Parathyroid adenoma (tissue), 2 donors: ENCODE measurements at regions not wholly inside any gene's neighbourhood (a gene's known extent, or its start where the extent isn't known, plus 50 kb on each side); places are given as distances from the start of the nearest gene placed in this dataset.

Experiments
- H2AFZ ChIP-seq: fragments of 300-600 bp; sonication (generic); one replicate; pipeline ENCODE4 v1.7.0; 2017; ENCODE audit warnings: antibody characterized with exemption, mild to moderate bottlenecking
- H3K27ac ChIP-seq: fragments of 300-600 bp; sonication (generic); one replicate; pipeline ENCODE4 v1.7.0; 2017
- H3K27me3 ChIP-seq: fragments of 300-600 bp; sonication (generic); one replicate; pipeline ENCODE4 v1.7.0; 2017; ENCODE audit warnings: low read length; ENCODE audit not compliant: control insufficient read depth, insufficient read depth
- H3K36me3 ChIP-seq: fragments of 300-600 bp; sonication (generic); one replicate; pipeline ENCODE4 v1.7.0; 2017; ENCODE audit warnings: low read length; ENCODE audit not compliant: control insufficient read depth, insufficient read depth
- H3K4me1 ChIP-seq: fragments of 300-600 bp; sonication (generic); one replicate; pipeline ENCODE4 v1.7.0; 2017; ENCODE audit warnings: control low read depth
- H3K4me2 ChIP-seq: fragments of 300-600 bp; sonication (generic); one replicate; pipeline ENCODE4 v1.7.0; 2017; ENCODE audit warnings: low read length
- H3K4me3 ChIP-seq: fragments of 300-600 bp; sonication (generic); one replicate; pipeline ENCODE4 v1.7.0; 2017; ENCODE audit warnings: low read depth, low read length
- H3K79me2 ChIP-seq: fragments of 300-600 bp; sonication (generic); one replicate; pipeline ENCODE4 v1.7.0; 2017; ENCODE audit warnings: control low read depth
- H3K9ac ChIP-seq: fragments of 300-600 bp; sonication (generic); one replicate; pipeline ENCODE4 v1.7.0; 2017; ENCODE audit warnings: mild to moderate bottlenecking
- H3K9me3 ChIP-seq: fragments of 300-600 bp; sonication (generic); one replicate; pipeline ENCODE4 v1.7.0; 2017; ENCODE audit warnings: low read length; ENCODE audit not compliant: control insufficient read depth
- TF ChIP-seq, protein P1 (sequence below): fragments of 300-600 bp; sonication (generic); IDR thresholded peaks from one replicate; pipeline ENCODE4 v1.7.0; 2017; ENCODE audit warnings: antibody characterized with exemption, mild to moderate bottlenecking
- donor health status: primary hyperparathyroidism.

DNA sequence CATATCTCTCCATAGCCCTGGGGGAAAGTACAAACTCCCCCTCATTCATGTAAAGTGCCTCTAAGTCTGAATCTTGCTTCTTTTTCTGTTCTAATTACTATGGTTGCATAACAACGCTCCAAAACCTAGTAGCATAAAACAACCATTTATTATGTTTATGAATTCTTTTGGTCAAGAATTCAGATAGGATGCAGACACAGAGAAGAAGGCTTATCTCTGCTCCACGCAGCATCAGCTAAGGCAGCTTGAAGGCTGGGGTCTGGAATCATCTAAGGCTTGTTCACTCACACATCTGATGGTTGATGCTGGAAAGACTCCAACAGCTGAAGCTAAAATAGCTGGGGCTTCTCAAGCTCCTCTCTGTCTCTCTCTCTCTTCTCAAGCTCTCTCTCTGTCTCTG, 564.5 kb downstream of the ZNF674 start:
- Histone ChIP-seq H3K4me1 (no peaks in the 10 kb centered on the region), H3K9ac (no peak overlapping the region), H3K36me3 (no peaks in the 10 kb centered on the region), H3K79me2 (no peaks in the 10 kb centered on the region), H3K27ac (no peak overlapping the region), H3K4me2 (no peak overlapping the region), H3K9me3 (no peaks in the 10 kb centered on the region), H3K27me3 (no peaks in the 10 kb centered on the region), H2AFZ (no peak overlapping the region), H3K4me3 (no peak overlapping the region)
- TF ChIP-seq, protein P1, sequence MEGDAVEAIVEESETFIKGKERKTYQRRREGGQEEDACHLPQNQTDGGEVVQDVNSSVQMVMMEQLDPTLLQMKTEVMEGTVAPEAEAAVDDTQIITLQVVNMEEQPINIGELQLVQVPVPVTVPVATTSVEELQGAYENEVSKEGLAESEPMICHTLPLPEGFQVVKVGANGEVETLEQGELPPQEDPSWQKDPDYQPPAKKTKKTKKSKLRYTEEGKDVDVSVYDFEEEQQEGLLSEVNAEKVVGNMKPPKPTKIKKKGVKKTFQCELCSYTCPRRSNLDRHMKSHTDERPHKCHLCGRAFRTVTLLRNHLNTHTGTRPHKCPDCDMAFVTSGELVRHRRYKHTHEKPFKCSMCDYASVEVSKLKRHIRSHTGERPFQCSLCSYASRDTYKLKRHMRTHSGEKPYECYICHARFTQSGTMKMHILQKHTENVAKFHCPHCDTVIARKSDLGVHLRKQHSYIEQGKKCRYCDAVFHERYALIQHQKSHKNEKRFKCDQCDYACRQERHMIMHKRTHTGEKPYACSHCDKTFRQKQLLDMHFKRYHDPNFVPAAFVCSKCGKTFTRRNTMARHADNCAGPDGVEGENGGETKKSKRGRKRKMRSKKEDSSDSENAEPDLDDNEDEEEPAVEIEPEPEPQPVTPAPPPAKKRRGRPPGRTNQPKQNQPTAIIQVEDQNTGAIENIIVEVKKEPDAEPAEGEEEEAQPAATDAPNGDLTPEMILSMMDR = no peak

DNA sequence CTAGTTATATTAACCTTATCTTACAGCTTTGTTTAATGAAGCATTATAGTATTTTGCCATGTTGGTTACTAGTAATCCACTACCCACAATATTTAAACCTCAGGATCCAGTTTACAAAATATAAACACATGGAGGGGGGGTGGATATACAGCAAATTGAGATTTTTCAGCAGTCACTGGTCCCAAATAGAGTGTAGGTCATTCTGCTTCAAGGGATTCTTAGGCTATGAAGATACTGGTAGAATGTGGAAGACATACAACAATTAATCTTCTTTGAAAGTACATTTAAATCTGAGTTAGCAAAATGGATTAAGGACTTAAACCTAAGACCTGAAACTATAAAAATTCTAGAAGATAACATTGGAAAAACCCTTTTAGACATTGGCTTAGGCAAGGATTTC, 569.6 kb downstream of the ZNF674 start:
- Histone ChIP-seq H3K27ac (no peak overlapping the region), H3K27me3 (no peaks in the 10 kb centered on the region), H2AFZ (no peak overlapping the region), H3K4me3 (no peak overlapping the region), H3K9ac (no peak overlapping the region), H3K79me2 (no peaks in the 10 kb centered on the region), H3K4me1 (no peaks in the 10 kb centered on the region), H3K9me3 (no peaks in the 10 kb centered on the region), H3K36me3 (no peaks in the 10 kb centered on the region), H3K4me2 (no peak overlapping the region)
- TF ChIP-seq, protein P1 = no peak

DNA sequence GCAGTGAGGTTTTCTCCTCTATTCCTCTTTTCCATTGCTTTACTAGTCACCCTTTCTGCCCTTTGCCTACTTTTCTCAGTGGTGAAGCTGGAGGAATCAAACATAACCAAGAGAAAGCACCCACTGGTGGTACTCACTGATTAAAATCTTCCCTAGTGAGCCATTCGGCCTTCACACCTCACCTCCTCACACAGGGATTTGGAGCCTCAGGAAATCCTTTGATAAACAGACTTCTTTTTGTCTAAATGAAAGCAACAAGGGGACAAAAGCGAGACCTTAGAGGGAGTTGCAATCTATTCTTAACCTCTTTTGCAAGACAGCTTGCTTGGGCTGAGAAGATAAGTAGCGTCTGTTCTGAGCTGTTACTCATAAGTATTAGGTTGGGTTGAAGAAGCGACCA, 572.6 kb downstream of the ZNF674 start:
- no peak overlapping the region for H2AFZ ChIP-seq
- H3K4me3 ChIP-seq = no peak overlapping the region
- no peak overlapping the region for H3K4me2 ChIP-seq
- no peaks in the 10 kb centered on the region for H3K79me2 ChIP-seq
- H3K4me1 ChIP-seq = no peaks in the 10 kb centered on the region
- no peak overlapping the region for H3K27ac ChIP-seq
- no peaks in the 10 kb centered on the region for H3K9me3 ChIP-seq
- no peak overlapping the region for H3K9ac ChIP-seq
- H3K27me3 ChIP-seq = no peaks in the 10 kb centered on the region
- H3K36me3 ChIP-seq = no peaks in the 10 kb centered on the region
- TF ChIP-seq, protein P1 = no peak

DNA sequence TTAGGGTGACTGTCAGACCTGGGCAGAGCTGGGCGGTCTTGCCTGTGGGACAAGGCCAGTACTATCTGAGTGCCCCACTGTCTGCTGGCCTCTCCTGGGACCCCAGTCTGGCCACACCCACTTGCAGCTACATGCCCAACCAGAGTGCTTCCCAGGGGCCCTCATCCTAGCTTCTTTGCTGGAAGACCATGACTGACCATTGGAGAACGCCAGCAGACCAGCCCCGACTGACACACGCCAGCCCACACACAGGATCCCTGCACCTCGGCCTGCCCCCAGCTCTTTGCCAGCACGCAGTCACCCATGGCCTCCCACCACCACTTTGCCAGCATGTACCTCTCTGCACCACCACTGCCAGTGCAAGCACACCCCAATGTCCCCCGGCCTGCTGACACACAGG, 585.7 kb downstream of the ZNF674 start:
- Histone ChIP-seq H3K4me2 (no peak overlapping the region), H3K9ac (no peak overlapping the region), H3K27ac (no peak overlapping the region), H2AFZ (no peak overlapping the region), H3K9me3 (no peaks in the 10 kb centered on the region), H3K4me3 (no peak overlapping the region), H3K36me3 (no peaks in the 10 kb centered on the region), H3K4me1 (no peaks in the 10 kb centered on the region), H3K27me3 (no peaks in the 10 kb centered on the region), H3K79me2 (no peaks in the 10 kb centered on the region)
- TF ChIP-seq, protein P1 = no peak

DNA sequence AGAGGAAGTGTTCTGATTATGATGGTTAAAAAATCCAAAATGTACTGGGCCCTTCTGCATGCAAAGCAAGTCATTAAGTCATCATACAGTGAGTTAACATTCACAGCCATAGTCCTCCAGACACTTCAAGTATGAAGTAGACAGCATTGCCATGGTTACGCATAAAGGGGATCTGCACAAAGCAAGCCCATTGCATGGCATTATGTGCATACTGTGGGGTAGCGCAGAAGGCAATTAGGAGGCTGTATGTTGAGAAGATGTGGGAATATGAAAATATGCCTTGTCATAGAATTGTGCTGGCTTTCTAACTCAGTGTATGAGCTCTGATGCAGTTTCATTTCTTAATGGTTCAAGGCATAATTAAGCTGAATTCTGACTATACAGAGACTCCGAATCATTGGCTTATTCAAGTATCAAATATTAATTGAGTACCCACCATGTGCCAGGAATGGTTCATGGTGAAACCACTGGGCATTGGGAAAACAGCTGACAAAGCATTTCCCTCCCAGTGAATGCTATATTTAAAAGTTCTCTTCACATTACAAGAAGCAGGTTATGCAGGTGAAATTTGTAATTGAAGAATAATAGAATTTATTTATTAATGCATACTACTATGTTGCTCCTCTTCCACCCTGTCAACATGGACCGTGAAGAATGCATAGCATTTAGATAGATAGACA, 588.9 kb downstream of the ZNF674 start:
- no peak overlapping the region for H3K27ac ChIP-seq
- H3K9ac ChIP-seq = no peak overlapping the region
- no peaks in the 10 kb centered on the region for H3K36me3 ChIP-seq
- no peaks in the 10 kb centered on the region for H3K27me3 ChIP-seq
- H3K4me2 ChIP-seq = no peak overlapping the region
- no peak overlapping the region for H3K4me3 ChIP-seq
- no peaks in the 10 kb centered on the region for H3K79me2 ChIP-seq
- TF ChIP-seq, protein P1 = no peak
- H2AFZ ChIP-seq = no peak overlapping the region
- H3K4me1 ChIP-seq = no peaks in the 10 kb centered on the region
- no peaks in the 10 kb centered on the region for H3K9me3 ChIP-seq
